ENCODE measurements at regions not wholly inside any gene's neighbourhood (a gene's known extent, or its start where the extent isn't known, plus 50 kb on each side); places are given as distances from the start of the nearest gene placed in this dataset.
"Not testable (repeated sequence)": the region's sequence is repeated elsewhere in the genome, so short reads cannot be mapped to it uniquely, and the experiment has no call there.

DNA sequence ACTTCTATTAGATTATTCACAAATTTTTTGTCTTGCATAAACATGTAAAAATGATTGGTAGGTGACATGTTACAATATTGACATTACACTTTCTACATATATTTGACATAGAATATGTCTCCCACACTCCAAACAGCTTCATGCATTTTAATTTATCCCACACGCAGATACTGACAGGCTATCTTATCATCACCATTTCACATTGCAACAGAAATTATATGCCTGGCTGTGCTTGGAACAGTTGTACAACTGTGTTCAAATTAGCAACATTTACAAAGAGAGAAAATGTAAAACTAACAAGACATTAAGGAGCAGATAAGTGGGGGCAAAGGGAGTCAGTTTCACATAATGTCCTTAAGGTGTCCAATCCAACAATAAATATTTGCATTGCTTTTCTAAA lies 1208.5 kb downstream of the NSUN3 start:
- DNase-seq (ENCODE audit: low spot score) = no peak

DNA sequence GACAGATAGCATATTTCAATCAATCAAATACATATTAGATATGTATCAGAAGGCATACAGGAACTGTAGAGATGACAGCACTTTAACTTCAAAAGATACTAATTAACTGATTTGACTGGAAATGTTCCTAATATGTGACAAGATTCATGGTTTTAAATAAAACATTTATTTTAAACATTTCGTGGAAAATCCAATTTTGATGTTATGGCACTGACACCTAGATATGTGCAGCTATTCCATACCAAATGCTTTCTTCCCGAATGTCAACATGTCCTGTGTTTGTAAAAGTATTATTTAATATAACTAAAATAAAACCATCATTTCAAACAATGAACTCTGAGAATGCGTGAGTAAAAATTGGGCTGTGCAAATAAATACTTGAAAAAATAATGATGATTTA lies 1209.3 kb downstream of the NSUN3 start:
- no peak for DNase-seq (ENCODE audit: low spot score)

DNA sequence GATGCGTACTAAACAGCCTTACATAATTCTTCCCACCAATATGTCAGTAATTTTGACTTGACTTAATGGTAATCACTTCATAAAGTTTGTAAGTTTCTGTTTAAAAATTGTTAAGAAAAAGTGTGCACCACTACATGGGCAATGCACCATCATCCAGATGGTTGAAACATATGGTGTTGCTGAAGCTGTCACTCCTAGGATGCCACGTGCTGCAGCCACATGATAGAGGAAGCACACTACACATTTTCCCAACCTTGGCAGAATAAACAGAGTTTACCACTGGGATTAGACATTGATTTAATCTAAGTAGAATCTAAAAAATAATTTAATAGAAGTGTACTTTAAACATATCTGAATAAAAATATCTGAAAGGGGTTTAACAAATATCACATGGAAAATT lies 1209.9 kb downstream of the NSUN3 start:
- DNase-seq (ENCODE audit: low spot score) = no peak

DNA sequence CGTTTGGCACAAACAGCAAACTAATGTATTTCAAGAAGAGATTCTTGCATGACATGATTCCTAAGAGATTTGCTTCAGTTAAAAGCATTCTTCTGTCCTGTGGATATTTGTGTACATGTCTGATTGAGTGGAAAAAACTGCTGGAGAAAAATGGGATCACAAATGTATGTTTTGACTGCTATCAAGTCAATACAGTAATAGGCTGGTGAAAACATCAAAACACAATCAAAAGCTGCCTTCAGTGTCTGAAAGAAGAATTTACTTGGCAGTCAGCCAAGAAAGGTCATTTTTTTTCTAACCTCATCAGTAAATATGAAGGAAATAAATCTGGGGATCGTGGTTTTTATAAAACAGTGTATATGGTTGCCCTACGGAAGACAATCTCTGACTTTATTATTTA lies 1214.8 kb downstream of the NSUN3 start:
- DNase-seq (ENCODE audit: low spot score) = no peak

DNA sequence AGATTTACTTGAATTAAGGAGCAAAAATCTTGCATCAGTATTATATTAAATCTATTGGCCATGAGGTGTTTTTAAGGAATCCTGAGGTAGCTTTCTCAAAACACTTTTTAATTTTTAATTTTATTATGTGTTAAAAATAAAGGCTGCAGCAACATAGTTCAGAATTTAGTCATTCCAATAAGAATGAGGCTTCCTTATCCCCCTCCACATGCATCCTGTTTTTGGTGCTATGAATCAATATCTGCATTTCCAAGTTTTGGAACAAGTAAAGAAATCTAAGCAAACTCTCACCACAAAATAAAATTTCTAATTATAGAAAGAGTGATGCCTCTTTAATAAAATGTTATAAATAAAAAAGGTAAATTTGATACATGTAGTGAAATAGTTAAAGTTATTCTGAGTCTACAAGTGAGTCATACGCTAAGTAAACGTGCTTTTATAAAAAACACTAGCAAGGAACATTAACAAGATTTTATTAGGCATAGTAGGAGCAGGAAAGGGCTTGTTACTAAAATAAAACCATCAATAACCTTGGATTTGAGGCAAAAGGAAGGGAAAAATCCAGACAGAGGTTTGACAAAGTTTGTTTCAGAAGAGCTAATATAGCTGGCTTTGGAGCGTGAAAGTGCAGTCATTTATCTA lies 1218.0 kb downstream of the NSUN3 start:
- DNase-seq (ENCODE audit: low spot score) = no peak

DNA sequence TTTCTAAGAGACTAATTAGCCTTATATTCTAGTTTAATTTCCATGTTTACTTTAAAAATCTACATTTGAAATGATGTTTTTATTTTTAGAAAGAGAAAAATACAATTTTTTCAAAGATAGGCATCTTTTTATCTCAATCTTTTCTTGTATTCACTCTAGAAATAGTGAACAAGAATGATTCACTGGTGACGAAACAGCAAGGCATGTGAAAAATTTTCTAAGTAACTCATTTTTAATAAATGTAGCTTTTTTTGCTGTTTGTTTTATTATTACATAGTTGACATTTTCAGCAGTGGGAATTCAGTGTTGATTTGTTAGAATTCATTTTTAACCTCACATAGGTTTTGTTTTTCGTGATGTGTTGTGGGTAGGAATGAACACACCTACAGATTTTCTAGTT lies 1226.4 kb downstream of the NSUN3 start:
- no peak for DNase-seq (ENCODE audit: low spot score)

DNA sequence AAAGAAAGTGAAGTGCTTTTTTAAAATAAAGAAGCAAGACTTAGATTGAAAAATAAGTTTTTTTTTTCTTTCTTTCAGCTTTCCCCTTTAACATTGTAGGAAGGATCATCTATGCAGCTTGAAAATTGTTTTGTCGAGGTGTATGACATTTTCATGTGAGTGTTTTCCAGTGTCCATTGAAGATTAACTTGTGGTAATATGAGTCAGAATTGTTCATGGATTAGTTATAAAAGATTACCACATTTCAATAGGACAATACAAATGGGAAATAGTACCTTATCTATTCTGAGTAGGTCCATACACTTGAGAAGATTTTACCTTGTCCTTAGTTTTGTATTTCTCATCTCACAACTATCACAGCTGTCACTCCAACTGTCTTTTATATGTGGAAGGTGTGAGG lies 1234.7 kb downstream of the NSUN3 start:
- no peak for DNase-seq (ENCODE audit: low spot score)

DNA sequence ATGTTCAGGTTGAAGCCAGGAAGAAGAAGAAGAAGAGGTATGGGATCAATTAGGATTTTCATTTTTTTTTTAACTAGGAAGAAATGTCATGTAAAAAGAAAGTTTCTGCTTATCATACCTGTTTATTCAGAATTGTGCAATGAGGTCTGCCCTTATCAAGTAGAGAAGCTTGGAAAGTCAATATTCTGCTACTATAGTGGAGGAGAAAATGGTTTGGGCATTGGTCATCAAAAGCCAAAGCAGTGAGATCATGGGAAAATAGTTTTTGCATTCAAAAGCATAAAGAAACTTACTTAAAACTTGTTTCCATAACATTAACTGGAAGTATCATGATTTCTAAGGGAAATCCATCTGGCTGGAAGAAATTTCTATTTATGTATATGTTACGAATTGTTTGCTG lies 1239.2 kb downstream of the NSUN3 start:
- DNase-seq (ENCODE audit: low spot score) = no peak

DNA sequence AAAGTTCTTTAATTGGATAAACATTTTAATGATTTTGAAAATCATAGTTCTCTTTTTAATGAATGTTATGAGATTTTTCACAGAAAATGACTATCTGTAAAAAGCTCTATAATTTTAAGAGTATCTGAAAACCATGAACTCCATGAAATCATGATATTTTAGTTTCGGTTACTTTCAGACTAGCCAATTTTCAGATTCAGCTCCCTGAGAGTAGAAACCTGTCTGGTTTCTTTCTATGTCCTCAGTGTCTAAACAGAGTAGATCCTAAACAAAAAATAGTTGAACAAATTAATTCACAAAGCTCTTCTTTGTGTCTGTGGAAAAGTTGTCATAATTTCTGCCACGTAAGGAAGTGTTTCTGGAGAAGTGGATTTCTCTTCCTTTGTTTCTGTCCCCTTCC lies 1247.7 kb downstream of the NSUN3 start:
- DNase-seq (ENCODE audit: low spot score) = no peak

DNA sequence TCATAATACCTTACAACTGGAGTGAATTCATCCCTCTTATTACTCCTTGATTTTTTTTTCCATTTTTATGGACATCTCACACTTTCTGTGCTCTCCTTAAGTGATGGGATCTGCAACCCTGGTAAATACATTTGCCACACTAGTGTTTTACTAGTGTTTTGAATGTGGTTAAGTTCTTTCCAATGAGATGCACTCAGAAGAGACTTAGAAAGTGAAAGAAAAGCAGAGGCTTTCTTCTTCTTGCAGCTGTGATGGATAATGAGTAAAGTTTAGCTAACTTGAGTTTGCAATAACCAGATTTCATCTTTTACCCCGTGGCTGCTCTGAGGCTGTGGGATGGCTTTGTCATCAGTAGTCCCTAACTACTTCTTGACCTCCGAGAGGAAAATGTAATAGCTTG lies 1248.4 kb downstream of the NSUN3 start:
- DNase-seq (ENCODE audit: low spot score) = no peak

DNA sequence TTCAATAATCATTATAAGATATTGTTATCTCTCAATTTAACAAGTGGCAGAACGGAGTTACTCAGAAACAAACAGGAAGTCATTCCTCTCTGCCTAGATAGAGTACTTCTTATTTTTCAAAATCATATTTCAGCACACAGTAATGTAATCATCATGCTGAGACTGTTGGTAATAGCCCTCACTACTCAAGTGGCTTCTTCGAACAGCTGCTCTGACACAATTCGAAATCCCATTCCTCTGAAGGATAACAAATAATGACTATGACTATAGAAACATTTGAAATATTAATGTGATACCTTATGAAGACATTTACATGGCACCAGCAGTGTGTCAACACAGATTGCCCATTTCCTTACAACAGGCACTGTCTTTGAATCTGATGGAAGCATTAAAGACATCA lies 1249.8 kb downstream of the NSUN3 start:
- no peak for DNase-seq (ENCODE audit: low spot score)

DNA sequence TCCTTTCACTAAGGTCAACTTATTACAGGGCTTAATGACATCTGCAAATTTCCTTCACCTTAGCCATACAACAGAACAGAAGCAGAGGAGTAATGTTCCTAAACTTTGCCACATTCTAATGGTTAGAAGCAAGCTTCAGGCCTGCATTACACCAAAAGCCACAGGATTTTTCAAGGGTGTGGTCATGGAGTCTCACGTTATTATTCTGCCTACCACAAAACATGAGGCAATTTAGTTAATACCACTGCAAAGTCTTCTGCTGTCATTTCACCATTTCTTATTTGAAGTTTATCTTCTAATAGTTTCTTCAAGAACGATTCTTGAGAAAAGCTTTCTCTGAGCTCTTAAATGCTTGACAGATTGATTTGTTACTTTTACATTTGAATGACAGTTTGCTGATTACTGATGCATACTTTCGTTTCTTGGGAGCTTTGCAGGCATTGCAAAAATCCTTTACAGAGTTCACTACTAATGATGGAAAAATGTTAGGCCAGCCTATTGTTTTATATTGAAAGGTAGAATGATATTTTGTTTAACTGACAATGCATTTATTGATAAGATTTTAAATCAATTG lies 1257.1 kb downstream of the NSUN3 start:
- no peak for DNase-seq (ENCODE audit: low spot score)

DNA sequence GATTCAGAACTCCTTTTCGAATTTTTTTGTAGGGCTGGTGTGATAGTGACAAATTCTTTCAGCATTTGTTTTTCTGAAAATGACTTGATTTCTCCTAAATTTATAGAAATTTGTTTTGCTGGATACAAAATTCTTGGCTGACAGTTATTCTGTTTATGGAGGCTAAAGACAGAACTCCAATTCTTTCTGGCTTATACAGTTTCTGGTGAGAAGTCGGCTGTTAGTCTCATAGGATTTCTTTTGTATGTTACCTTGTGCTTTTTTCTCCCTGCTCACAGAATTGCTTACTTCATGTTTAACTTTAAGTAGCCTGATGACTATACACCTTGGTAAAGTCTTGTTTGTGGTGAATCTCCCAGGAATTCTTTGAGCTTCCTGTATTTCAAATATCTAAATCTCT lies 1264.6 kb downstream of the NSUN3 start:
- DNase-seq (ENCODE audit: low spot score) = no peak

DNA sequence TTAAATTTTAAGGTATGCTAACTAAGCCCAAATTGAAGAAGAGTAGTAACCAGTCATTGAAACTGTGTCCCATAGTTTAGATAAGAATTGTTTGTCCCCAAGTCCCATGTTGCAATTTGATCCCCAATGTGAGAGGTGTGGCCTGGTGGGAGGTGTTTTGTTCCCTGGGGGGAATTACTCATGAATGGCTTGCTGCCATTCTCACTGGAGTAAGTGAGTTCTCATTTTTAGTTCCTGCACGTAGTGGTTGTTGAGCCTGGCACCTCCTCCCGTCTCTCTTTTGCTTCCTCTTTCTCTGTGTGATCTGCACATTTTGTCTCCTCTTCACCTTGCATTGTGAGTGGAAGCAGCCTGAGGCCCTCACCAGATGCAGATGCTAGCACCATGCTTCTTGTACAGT lies 1271.0 kb downstream of the NSUN3 start:
- no peak for DNase-seq (ENCODE audit: low spot score)

DNA sequence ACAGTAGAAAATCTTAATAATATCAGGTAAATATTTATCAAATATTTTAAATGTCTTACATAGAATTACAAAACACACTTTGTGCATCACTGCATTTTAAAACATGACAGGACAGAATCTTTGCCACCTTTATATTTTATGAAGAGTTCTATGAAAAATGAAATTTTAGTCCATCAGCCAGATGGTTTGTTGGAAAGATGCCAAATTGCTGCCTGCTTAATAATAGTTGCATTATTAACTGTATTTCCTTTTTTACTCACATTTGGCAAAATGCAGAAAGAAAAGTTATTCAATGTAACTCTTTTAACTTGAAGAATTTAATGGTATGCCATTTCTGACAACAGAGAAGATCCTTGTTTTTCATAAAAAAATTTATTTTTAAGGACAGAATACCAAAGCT lies 1271.6 kb downstream of the NSUN3 start:
- no peak for DNase-seq (ENCODE audit: low spot score)

DNA sequence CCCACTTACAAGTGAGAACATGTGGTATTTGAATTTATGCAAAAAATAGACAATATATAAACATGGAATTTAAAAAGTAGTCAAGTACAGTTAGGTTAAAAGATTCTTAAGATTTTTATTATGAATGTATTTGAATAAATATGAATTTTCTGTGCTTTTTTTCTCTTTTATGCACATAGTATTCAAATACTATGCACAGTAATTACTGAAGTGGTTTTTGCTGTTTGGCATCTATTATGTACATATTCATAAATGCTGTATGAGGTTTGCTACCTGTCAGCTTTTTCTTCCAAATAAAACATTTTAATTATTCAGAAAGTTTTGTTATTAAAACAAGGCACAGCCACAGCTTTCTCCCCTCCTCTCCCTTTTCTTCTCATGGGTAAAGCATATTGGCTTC lies 1272.7 kb downstream of the NSUN3 start:
- DNase-seq (ENCODE audit: low spot score) = no peak

DNA sequence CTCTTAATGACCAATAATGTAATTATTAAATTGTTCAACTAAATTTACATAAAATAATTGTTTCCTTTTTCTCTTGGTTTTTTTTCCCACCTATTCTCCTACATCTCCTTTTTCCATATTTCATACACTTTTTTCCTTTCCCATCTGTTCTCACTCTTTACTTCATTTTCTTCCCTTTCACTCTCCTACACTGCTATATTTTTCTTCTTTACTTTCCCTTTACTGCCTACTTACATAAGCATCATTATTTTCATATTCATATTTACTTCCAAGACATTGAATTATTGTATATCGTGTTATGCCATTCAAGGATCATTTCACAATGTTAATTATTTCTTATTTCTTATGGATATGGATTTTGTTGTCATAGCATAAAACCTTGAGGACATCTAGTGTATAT lies 1275.6 kb downstream of the NSUN3 start:
- DNase-seq (ENCODE audit: low spot score) = no peak

DNA sequence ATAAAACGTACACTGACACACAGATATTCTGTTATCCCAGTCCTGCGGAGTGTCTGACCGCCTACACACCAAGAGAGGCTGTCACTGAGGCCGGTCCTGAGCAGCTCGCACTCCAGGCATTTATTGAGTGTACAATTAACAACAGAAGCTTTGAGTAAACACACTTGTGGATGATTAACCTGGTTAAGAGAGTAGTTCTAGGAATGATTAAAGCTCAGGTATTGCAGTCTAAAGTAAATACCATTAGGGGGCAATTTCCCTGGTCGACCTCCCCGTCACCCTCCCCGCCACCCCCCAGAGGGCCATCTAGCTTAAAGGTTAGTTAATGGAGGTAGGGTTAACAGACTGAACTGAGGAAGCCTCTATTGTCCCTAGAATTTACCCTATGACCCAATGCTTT lies 1278.5 kb downstream of the NSUN3 start:
- no peak for DNase-seq (ENCODE audit: low spot score)

DNA sequence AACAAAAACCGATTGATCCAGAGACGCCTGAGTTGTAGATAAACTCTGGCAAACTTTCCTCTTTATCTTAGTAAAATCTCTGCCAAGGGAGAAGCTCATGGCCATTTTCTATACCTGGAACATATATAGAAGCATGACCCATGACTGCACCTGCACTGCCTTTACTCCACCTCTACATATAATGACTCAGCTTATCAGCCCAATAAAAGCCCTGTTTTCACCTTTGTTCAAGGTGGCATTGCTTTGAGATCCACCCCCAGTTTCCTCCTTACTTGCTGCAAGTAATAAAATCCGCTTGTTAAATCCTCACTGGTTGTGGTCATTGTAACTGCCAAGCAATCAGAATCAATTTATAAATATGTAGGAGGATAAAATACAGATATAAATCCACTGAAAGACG lies 1280.4 kb downstream of the NSUN3 start:
- no peak for DNase-seq (ENCODE audit: low spot score)

DNA sequence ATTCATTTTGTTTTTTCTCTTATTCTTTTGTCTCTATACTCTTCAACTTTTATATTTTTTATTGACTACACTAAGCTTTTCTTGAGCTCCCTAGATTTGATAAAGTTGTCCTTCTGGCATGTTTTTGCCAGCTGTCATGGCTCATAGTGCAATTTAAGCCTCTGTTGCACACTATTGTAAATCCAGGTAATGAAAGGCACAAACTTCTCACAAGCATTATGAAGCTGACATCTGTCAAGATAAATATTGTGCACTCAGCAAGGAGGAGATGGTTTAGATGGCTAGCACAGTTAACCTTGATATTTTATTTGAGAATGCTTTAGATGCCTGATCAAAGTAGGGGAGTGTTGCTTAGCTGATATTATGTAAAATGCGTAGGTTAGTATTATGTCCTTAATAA lies 1280.9 kb downstream of the NSUN3 start:
- no peak for DNase-seq (ENCODE audit: low spot score)

DNA sequence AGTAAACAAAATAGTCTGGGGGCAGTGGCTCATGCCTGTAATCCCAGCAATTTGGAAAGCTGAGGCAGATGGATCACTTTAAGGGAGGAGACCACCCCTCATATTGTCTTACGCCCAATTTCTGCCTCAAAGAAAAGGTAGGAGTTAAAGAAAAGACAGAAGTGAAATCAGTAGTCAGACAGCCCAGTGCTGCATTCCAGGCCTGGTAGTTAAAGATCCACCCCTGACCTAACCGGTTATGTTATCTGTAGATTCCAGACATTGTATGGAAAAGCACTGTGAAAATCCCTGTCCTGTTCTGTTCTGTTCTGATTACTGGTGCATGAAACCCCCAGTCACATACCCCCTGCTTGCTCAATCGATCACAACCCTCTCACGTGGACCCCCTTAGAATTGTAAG lies 1285.1 kb downstream of the NSUN3 start:
- not testable (repeated sequence) for DNase-seq (ENCODE audit: low spot score)

DNA sequence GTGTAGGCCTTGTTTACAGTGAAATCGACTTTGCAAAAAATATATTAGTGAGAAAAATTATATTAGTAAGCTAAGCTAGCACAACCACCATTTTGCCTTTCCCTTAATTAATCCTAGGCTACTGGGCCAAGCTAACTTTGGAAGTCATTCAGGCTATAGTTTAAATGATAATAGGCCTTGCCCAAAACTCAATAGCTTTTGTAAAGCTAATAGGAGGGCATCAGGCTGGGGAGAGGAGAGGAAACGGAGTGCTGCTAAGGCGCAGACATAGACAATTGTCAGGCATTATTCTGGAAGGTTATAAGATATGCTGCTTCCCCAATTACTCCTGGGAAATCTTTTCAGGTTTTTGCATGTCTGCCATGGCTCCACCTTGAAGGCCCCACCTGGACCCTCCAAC lies 1286.0 kb downstream of the NSUN3 start:
- no peak for DNase-seq (ENCODE audit: low spot score)

DNA sequence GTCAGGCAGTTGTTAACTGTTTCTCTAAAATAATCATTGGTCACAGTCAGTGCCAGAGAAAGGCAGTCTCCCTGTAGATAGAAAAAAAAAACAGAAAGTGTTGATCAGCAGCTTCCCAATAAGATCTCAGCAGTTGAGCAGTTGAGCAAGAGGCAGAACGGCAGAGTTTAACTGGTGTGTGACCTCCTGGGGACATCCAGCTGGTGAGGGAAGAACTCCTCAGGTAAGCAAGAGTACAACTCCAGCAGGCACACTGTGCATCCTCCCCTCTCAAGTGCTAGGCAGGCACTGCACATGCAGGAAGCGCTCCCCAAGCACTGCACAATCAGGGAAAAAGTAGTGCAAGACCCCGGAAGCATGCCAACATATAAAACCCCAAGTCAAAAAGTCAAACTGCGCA lies 1287.2 kb downstream of the NSUN3 start:
- no peak for DNase-seq (ENCODE audit: low spot score)

DNA sequence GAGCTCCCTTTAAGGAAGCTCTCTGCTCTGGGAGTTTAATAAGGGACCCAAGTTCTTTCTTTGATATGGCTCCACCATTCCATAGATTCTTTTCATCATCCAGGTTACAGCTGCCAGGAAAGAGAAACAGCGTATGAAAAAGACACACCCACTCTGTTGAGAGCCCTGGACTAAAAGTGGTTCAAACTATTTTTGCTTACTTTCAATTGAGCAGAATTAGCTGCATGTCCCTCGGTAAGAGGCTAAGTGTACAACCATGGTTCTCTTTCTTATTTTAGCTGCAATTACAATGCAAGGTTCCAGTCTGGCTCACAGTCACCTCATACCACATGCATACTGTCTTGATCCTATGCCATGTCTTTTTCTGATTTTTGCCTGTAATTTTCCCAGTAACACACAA lies 1288.3 kb downstream of the NSUN3 start:
- DNase-seq (ENCODE audit: low spot score) = no peak

DNA sequence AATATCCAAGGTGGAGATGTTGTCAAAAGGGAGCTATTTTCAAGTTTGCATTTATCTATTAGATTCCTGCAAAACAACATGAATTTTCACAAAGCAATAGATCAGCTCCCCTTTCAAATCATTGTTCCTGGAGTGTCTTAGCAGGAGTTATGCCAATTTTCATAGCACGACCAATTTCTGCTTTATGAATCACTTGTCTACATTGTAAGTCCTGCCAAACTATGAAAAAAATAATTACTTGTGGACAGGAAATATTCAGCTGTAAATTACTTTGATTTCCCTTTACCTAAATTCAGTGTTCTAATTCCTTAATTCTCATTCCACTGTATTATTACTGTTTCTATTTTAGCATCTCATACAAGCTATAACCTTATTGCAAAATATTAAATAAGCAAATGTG lies 1289.6 kb downstream of the NSUN3 start:
- no peak for DNase-seq (ENCODE audit: low spot score)
